ENCODE measurements at regions not wholly inside any gene's neighbourhood (a gene's known extent, or its start where the extent isn't known, plus 50 kb on each side); places are given as distances from the start of the nearest gene placed in this dataset.

GRCh38 chr3:168405288-168405687 lies 309.6 kb upstream of the GOLIM4 start:
- TF ChIP-seq CTCF (IDR thresholded peaks at IDR 0.05; ENCODE audit: low read depth, low read length): no peak
- H3K4me3 ChIP-seq (ENCODE audit: low read depth, low read length): no peak overlapping the region

GRCh38 chr3:168398371-168399025 lies 302.8 kb upstream of the GOLIM4 start:
- TF ChIP-seq CTCF (IDR thresholded peaks at IDR 0.05; ENCODE audit: low read depth, low read length): no peak
- H3K4me3 ChIP-seq (ENCODE audit: low read depth, low read length): no peak overlapping the region

- H3K4me3 ChIP-seq (ENCODE audit: low read depth, low read length): no peak overlapping the region
- TF ChIP-seq CTCF (IDR thresholded peaks at IDR 0.05; ENCODE audit: low read depth, low read length): no peak
Measured at GRCh38 chr3:168396861-168397260, 301.1 kb upstream of the GOLIM4 start.

- TF ChIP-seq CTCF (IDR thresholded peaks at IDR 0.05; ENCODE audit: low read depth, low read length): no peak
- H3K4me3 ChIP-seq (ENCODE audit: low read depth, low read length): no peak overlapping the region
Measured at GRCh38 chr3:168395551-168395950, 299.8 kb upstream of the GOLIM4 start.

GRCh38 chr3:168394439-168394838 lies 298.7 kb upstream of the GOLIM4 start:
- no peak for TF ChIP-seq CTCF (IDR thresholded peaks at IDR 0.05; ENCODE audit: low read depth, low read length)
- H3K4me3 ChIP-seq (ENCODE audit: low read depth, low read length): no peak overlapping the region

GRCh38 chr3:168386301-168386700 lies 290.6 kb upstream of the GOLIM4 start:
- TF ChIP-seq CTCF (IDR thresholded peaks at IDR 0.05; ENCODE audit: low read depth, low read length): no peak
- no peak overlapping the region for H3K4me3 ChIP-seq (ENCODE audit: low read depth, low read length)

- TF ChIP-seq CTCF (IDR thresholded peaks at IDR 0.05; ENCODE audit: low read depth, low read length): no peak
- no peak overlapping the region for H3K4me3 ChIP-seq (ENCODE audit: low read depth, low read length)
Measured at GRCh38 chr3:168384990-168385389, 289.3 kb upstream of the GOLIM4 start.
